ENCODE measurements at regions not wholly inside any gene's neighbourhood (a gene's known extent, or its start where the extent isn't known, plus 50 kb on each side); places are given as distances from the start of the nearest gene placed in this dataset.

DNA sequence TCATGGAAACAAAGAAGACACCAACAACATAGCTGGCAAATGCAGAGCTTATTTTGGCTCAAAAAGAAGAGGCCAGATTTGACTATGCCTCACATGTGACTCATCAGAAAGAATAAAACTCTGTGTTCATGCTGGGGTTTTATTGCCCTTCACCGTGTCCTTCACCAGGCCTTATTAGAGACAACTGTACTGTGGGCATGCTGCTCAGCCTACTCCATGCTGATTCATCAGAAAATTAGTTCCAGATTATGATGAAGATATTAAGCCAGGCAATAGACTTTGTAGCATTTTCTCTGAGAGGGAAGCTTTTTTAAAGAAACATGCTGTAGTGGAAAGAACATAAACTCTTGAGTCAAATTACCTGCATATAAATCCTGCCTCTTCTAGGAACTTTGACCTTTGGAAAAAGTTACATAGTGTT is 89.8 kb downstream of the CYB561 start:
- Histone ChIP-seq H3K4me2 (ENCODE audit: low read length) (no peak overlapping the region), H3K27ac (ENCODE audit: low read depth, low read length) (no peak overlapping the region), H4K20me1 (ENCODE audit: control insufficient read depth, insufficient read depth, low read depth, low read length) (no peaks in the 10 kb centered on the region), H3K36me3 (ENCODE audit: control insufficient read depth, low read length) (no peaks in the 10 kb centered on the region), H3K79me2 (ENCODE audit: control insufficient read depth, low read length) (no peaks in the 10 kb centered on the region), H3F3A (ENCODE audit: control insufficient read depth, insufficient read depth) (no peaks in the 10 kb centered on the region), H3K4me3 (ENCODE audit: low read length) (no peak overlapping the region), H3K9me2 (replicated peaks; ENCODE audit: control insufficient read depth, low read length) (no peaks in the 10 kb centered on the region), H3K9me3 (ENCODE audit: control insufficient read depth, insufficient read depth, low read length) (peaks cover 2% of the 10 kb centered on the region; the same call in 1 of the 2 replicates), H3K4me1 (ENCODE audit: control insufficient read depth, low read length) (no peaks in the 10 kb centered on the region), H3K27me3 (ENCODE audit: control insufficient read depth, low read length) (0 out of 2 replicates have a peak, but pooled peaks cover 5% of the 10 kb centered on the region)
- TF ChIP-seq, protein P1, sequence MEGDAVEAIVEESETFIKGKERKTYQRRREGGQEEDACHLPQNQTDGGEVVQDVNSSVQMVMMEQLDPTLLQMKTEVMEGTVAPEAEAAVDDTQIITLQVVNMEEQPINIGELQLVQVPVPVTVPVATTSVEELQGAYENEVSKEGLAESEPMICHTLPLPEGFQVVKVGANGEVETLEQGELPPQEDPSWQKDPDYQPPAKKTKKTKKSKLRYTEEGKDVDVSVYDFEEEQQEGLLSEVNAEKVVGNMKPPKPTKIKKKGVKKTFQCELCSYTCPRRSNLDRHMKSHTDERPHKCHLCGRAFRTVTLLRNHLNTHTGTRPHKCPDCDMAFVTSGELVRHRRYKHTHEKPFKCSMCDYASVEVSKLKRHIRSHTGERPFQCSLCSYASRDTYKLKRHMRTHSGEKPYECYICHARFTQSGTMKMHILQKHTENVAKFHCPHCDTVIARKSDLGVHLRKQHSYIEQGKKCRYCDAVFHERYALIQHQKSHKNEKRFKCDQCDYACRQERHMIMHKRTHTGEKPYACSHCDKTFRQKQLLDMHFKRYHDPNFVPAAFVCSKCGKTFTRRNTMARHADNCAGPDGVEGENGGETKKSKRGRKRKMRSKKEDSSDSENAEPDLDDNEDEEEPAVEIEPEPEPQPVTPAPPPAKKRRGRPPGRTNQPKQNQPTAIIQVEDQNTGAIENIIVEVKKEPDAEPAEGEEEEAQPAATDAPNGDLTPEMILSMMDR (IDR thresholded peaks at IDR 0.05; ENCODE audit: low read depth, low read length, poor library complexity, severe bottlenecking) = no peak
- TF ChIP-seq EZH2phosphoT487 (IDR thresholded peaks at IDR 0.05; ENCODE audit: borderline replicate concordance, low read length) = no peak

DNA sequence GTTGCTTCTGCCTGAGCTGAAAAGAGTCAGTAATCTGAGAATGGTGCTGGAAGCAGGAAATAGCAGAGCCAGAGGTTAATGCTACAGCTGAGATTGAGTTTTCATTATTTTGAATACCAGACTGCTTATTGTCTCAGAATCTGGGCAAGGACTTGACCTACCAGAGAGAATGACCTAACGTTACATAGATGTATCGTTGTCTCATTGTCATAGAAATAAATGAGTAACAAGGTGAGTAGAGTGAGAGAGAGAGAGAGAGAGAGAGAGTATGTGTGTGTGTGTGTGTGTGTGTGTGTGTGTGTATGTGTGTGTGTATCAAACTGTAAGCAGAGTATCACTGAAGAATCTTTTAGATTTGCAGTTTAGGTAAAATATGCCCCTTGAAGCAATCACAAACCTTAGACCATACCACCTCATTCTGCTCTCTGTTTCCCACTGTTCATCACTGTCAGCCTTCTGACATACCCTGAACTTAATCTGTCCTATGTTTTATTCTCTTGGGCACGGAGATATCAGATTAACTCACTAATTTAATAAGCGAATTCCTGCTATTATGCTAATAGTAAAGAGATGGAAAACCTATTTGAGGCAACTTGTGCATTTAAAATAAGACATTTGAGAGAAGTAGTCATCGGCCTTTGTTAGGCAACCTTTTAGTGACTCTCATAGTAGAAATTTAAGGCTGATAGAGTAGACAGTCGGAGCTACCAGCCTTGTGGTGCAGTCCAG is 87.8 kb downstream of the CYB561 start:
- Histone ChIP-seq H3K27ac (ENCODE audit: low read depth, low read length) (no peak overlapping the region), H3K9me3 (ENCODE audit: control insufficient read depth, insufficient read depth, low read length) (peaks cover 17% of the 10 kb centered on the region), H3K36me3 (ENCODE audit: control insufficient read depth, low read length) (no peaks in the 10 kb centered on the region), H3K9me2 (replicated peaks; ENCODE audit: control insufficient read depth, low read length) (no peaks in the 10 kb centered on the region), H3F3A (ENCODE audit: control insufficient read depth, insufficient read depth) (no peaks in the 10 kb centered on the region), H3K4me1 (ENCODE audit: control insufficient read depth, low read length) (no peaks in the 10 kb centered on the region), H3K79me2 (ENCODE audit: control insufficient read depth, low read length) (no peaks in the 10 kb centered on the region), H3K4me3 (ENCODE audit: low read length) (no peak overlapping the region), H3K27me3 (ENCODE audit: control insufficient read depth, low read length) (0 out of 2 replicates have a peak, but pooled peaks cover 5% of the 10 kb centered on the region), H4K20me1 (ENCODE audit: control insufficient read depth, insufficient read depth, low read depth, low read length) (no peaks in the 10 kb centered on the region), H3K4me2 (ENCODE audit: low read length) (no peak overlapping the region)
- TF ChIP-seq EZH2phosphoT487 (IDR thresholded peaks at IDR 0.05; ENCODE audit: borderline replicate concordance, low read length) = no peak
- TF ChIP-seq, protein P1 (IDR thresholded peaks at IDR 0.05; ENCODE audit: low read depth, low read length, poor library complexity, severe bottlenecking) = no peak

DNA sequence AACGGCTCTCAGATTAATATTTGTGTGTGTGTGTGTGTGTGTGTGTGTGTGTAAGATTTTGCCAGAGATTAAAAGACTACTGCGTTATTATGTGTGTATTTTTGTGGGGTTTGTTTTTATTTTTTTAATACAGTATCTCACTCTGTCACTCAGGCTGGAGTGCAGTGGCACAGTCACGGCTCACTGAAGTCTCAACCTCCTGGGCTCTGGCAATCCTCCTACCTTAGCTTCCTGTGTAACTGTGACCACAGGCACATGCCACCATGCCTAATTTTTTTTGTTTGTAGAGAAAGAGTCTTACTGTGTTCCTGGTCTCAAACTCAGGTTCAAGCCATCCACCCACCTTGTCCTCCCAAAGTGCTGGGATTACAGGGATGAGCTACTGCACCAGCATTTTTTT is 87.2 kb downstream of the CYB561 start:
- Histone ChIP-seq H3K36me3 (ENCODE audit: control insufficient read depth, low read length) (no peaks in the 10 kb centered on the region), H3K27ac (ENCODE audit: low read depth, low read length) (no peak overlapping the region), H3F3A (ENCODE audit: control insufficient read depth, insufficient read depth) (no peaks in the 10 kb centered on the region), H3K4me2 (ENCODE audit: low read length) (no peak overlapping the region), H3K79me2 (ENCODE audit: control insufficient read depth, low read length) (no peaks in the 10 kb centered on the region), H3K4me3 (ENCODE audit: low read length) (no peak overlapping the region), H4K20me1 (ENCODE audit: control insufficient read depth, insufficient read depth, low read depth, low read length) (no peaks in the 10 kb centered on the region), H3K27me3 (ENCODE audit: control insufficient read depth, low read length) (0 out of 2 replicates have a peak, but pooled peaks cover 5% of the 10 kb centered on the region), H3K9me2 (replicated peaks; ENCODE audit: control insufficient read depth, low read length) (no peaks in the 10 kb centered on the region), H3K9me3 (ENCODE audit: control insufficient read depth, insufficient read depth, low read length) (peaks cover 17% of the 10 kb centered on the region), H3K4me1 (ENCODE audit: control insufficient read depth, low read length) (no peaks in the 10 kb centered on the region)
- TF ChIP-seq, protein P1 (IDR thresholded peaks at IDR 0.05; ENCODE audit: low read depth, low read length, poor library complexity, severe bottlenecking) = no peak
- no peak for TF ChIP-seq EZH2phosphoT487 (IDR thresholded peaks at IDR 0.05; ENCODE audit: borderline replicate concordance, low read length)
